Left ventricle myocardium inferior (tissue), 1 donor: ENCODE measurements at regions not wholly inside any gene's neighbourhood (a gene's known extent, or its start where the extent isn't known, plus 50 kb on each side); places are given as distances from the start of the nearest gene placed in this dataset.
A peak's percentile ranks its signal among the peaks of the same experiment; 100 is the strongest.
"Not testable (repeated sequence)": the region's sequence is repeated elsewhere in the genome, so short reads cannot be mapped to it uniquely, and the experiment has no call there.

ENCODE experiments used
- DNase-seq: peaks from one replicate; pipeline ENCODE4 v3.0.0-alpha.2; 2020
- H3K27ac ChIP-seq: fragments of 200-600 bp; replicated peaks from 2 replicates; pipeline ENCODE4 v1.8.0; 2021
- H3K27me3 ChIP-seq: fragments of 200-600 bp; 2 replicates; pipeline ENCODE4 v1.8.0; 2021; ENCODE audit warnings: low read depth
- H3K36me3 ChIP-seq: fragments of 200-600 bp; 2 replicates; pipeline ENCODE4 v1.8.0; 2021
- H3K4me1 ChIP-seq: fragments of 200-600 bp; 2 replicates; pipeline ENCODE4 v1.8.0; 2021
- H3K4me3 ChIP-seq: fragments of 200-600 bp; 2 replicates; pipeline ENCODE4 v1.8.0; 2021; ENCODE audit warnings: mild to moderate bottlenecking, moderate library complexity
- H3K9me3 ChIP-seq: fragments of 200-600 bp; replicated peaks from 2 replicates; pipeline ENCODE4 v1.8.0; 2021
- intact Hi-C: fragments of 100-400 bp; cut with micrococcal nuclease; formaldehyde crosslinking; loops from one replicate; pipeline ENCODE4 v1.11.0; 2022
- TF ChIP-seq, protein P1 (sequence below): fragments of 200-600 bp; IDR thresholded peaks from 2 replicates; pipeline ENCODE4 v1.8.0; 2021; ENCODE audit warnings: antibody characterized with exemption, mild to moderate bottlenecking, borderline replicate concordance
- donor health status: DM: no; HTN: yes; CAD: no; lungs with severe emphysema.

GRCh38 chr15:60162968-60163355 is 158.9 kb downstream of the FOXB1 start:
- no peak overlapping the region for H3K4me3 ChIP-seq
- no peak for DNase-seq
- no peak overlapping the region for H3K27ac ChIP-seq
- TF ChIP-seq, protein P1, sequence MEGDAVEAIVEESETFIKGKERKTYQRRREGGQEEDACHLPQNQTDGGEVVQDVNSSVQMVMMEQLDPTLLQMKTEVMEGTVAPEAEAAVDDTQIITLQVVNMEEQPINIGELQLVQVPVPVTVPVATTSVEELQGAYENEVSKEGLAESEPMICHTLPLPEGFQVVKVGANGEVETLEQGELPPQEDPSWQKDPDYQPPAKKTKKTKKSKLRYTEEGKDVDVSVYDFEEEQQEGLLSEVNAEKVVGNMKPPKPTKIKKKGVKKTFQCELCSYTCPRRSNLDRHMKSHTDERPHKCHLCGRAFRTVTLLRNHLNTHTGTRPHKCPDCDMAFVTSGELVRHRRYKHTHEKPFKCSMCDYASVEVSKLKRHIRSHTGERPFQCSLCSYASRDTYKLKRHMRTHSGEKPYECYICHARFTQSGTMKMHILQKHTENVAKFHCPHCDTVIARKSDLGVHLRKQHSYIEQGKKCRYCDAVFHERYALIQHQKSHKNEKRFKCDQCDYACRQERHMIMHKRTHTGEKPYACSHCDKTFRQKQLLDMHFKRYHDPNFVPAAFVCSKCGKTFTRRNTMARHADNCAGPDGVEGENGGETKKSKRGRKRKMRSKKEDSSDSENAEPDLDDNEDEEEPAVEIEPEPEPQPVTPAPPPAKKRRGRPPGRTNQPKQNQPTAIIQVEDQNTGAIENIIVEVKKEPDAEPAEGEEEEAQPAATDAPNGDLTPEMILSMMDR, result no peak
- no peaks in the 10 kb centered on the region for H3K9me3 ChIP-seq
- no peaks in the 10 kb centered on the region for H3K4me1 ChIP-seq
- H3K36me3 ChIP-seq, result no peaks in the 10 kb centered on the region
- intact Hi-C loops, result no loop called here
- peaks cover 62% of the 10 kb centered on the region for H3K27me3 ChIP-seq

DNA sequence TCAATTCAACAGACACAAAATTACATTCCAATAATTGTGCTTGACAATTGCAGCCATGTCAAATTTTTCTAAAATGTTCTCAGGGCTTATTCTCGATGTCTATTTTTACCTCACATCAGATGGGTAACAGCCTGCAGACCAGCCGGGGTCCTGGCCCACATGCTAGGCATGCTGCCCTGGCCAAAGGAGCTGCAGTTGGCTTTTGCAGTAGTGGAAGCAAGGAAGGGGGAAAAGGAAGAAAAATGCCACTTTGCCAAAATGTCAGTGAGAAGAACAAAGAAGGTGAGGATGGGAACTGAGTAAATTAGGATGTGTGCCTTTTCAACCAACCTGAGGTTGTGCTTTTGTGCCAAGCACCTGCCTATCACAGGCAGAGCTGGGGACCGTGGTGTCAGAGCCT is 161.0 kb downstream of the FOXB1 start:
- Histone ChIP-seq H3K27ac (no peak overlapping the region), H3K4me1 (no peaks in the 10 kb centered on the region), H3K4me3 (no peak overlapping the region), H3K36me3 (no peaks in the 10 kb centered on the region), H3K9me3 (no peaks in the 10 kb centered on the region), H3K27me3 (peaks cover 44% of the 10 kb centered on the region)
- DNase-seq, result no peak
- intact Hi-C loops, result no loop called here
- TF ChIP-seq, protein P1, result no peak

DNA sequence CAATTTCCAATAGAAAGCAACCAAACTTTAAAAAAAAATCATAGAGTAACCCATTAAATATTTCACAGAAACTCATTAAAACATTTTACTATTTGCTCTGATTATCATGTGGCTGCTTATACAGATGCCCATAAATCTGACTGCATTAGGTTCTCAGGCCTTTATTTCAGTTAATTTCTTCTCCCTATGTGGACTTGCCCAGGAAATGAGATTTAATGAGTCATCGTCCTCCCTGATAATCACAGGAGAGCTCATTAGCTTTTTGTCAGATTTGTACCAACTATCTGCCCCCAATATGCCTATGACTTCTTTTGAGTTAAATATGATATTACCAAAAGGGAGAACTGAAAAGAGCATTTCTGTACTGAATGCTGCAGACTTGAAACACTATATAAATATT is 168.0 kb downstream of the FOXB1 start:
- TF ChIP-seq, protein P1, result no peak
- Histone ChIP-seq H3K4me1 (no peaks in the 10 kb centered on the region), H3K27ac (no peak overlapping the region), H3K4me3 (no peak overlapping the region), H3K36me3 (no peaks in the 10 kb centered on the region), H3K9me3 (no peaks in the 10 kb centered on the region), H3K27me3 (peaks cover 29% of the 10 kb centered on the region)
- no peak for DNase-seq
- intact Hi-C loops, result no loop called here

- TF ChIP-seq, protein P1, result peak; percentile 83
- Histone ChIP-seq H3K9me3 (no peaks in the 10 kb centered on the region), H3K27ac (no peak overlapping the region), H3K4me3 (no peak overlapping the region), H3K27me3 (peaks cover 51% of the 10 kb centered on the region), H3K4me1 (no peaks in the 10 kb centered on the region), H3K36me3 (no peaks in the 10 kb centered on the region)
- intact Hi-C loops, result loop anchor here (10.0 kb wide), 1 partner anchor 455 kb away; no protein-coding TSS in a partner anchor
- DNase-seq, result no peak
Measured at GRCh38 chr15:60179786-60180391, 175.8 kb downstream of the FOXB1 start.

- H3K4me1 ChIP-seq, DNase-seq, H3K9me3 ChIP-seq, H3K27ac ChIP-seq, H3K36me3 ChIP-seq, H3K4me3 ChIP-seq: not testable (repeated sequence)
- peaks cover 50% of the 10 kb centered on the region for H3K27me3 ChIP-seq
- intact Hi-C loops, result loop anchor here (10.0 kb wide), 1 partner anchor 457 kb away; no protein-coding TSS in a partner anchor
Measured at GRCh38 chr15:60181957-60182356, 177.8 kb downstream of the FOXB1 start.

DNA sequence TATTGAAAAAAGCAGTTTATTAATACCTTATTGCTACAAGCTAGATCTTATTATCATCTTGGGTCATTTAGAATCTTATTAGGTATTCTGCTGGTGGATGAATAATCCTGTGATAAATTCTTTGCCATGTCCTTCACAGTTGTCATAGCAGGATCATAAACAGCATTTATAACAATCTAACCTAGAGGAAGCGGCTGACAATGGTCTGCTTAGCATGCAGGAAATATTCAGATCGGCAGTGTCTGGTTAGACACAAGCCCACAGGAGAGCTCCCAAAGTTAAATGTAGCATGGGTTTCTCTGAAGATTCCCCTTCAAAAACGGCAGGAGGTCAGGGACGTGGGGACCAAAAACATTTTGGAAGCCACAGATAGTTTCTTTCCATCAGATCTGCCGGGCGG is 179.3 kb downstream of the FOXB1 start:
- no peak overlapping the region for H3K27ac ChIP-seq
- peaks cover 51% of the 10 kb centered on the region for H3K27me3 ChIP-seq
- DNase-seq, result no peak
- H3K9me3 ChIP-seq, result no peaks in the 10 kb centered on the region
- H3K4me3 ChIP-seq, result no peak overlapping the region
- H3K36me3 ChIP-seq, result no peaks in the 10 kb centered on the region
- no peaks in the 10 kb centered on the region for H3K4me1 ChIP-seq
- TF ChIP-seq, protein P1, result no peak
- intact Hi-C loops, result loop anchor here (10.0 kb wide), 1 partner anchor 459 kb away; no protein-coding TSS in a partner anchor
